Thymus (tissue), 11 donors: ENCODE measurements at regions not wholly inside any gene's neighbourhood (a gene's known extent, or its start where the extent isn't known, plus 50 kb on each side); places are given as distances from the start of the nearest gene placed in this dataset.
"Not testable (repeated sequence)": the region's sequence is repeated elsewhere in the genome, so short reads cannot be mapped to it uniquely, and the experiment has no call there.

Experiments
- DNase-seq, 9 donors: peaks; one replicate each; pipeline ENCODE4 v3.0.0-alpha.2; 2013; ENCODE audit warnings: low spot score in 9 of 9, low read depth in 6 of 9, missing footprints in 1 of 9
- H3K27ac ChIP-seq, 2 donors: one replicate each; pipeline ENCODE4 v1.5.1; 2013; ENCODE audit warnings: control low read depth in 1 of 2, low read depth in 1 of 2, low read length in 1 of 2, mild to moderate bottlenecking in 1 of 2, moderate library complexity in 1 of 2
- H3K27me3 ChIP-seq, 2 donors: one replicate each; pipeline ENCODE4 v1.5.1; 2013; ENCODE audit warnings: low read length in 1 of 2; ENCODE audit not compliant: control insufficient read depth in 2 of 2, insufficient read depth in 1 of 2
- H3K36me3 ChIP-seq, 2 donors: one replicate each; pipeline ENCODE4 v1.5.1; 2013; ENCODE audit warnings: low read length in 1 of 2, mild to moderate bottlenecking in 1 of 2, moderate library complexity in 1 of 2; ENCODE audit not compliant: control insufficient read depth in 2 of 2, insufficient read depth in 2 of 2
- H3K4me1 ChIP-seq, 2 donors: one replicate each; pipeline ENCODE4 v1.5.1; 2013; ENCODE audit warnings: low read length in 2 of 2; ENCODE audit not compliant: control insufficient read depth in 2 of 2, insufficient read depth in 2 of 2
- H3K4me3 ChIP-seq, 2 donors: one replicate each; pipeline ENCODE4 v1.5.1; 2013; ENCODE audit warnings: low read length in 2 of 2, control low read depth in 1 of 2, mild to moderate bottlenecking in 1 of 2
- H3K9me3 ChIP-seq, 2 donors: one replicate each; pipeline ENCODE4 v1.5.1; 2013; ENCODE audit warnings: low read length in 1 of 2, mild to moderate bottlenecking in 1 of 2; ENCODE audit not compliant: control insufficient read depth in 2 of 2, insufficient read depth in 1 of 2
- WGBS: extraction: QIAGEN DNeasy Blood & Tissue Kit; methylation state at CpG from one replicate; pipeline ENCODE4 v1.1.7; 2013; 5-methylcytosine and 5-hydroxymethylcytosine counted together
- donor health status: healthy.

DNA sequence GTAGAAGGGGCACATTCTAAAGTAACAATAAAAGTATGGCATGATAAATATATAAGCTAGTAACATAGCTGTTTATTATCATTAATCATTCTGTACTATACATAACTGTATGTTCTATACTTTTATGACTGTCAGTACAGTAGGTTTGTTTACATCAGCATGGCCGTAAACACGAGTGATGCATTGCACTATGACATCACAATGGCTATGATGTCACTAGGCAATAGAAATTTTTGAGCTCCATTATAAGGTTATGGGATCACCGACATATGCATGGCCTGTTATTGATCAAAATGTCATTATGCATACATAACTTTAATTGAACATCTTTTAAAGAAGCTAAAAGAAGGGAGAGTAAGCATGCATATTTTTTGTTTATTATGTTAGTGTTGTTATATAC is 200.1 kb upstream of the SHH start:
- no peak overlapping the region for H3K4me3 ChIP-seq
- WGBS = 98% methylated on average over 3 of the region's 3 CpGs
- H3K36me3 ChIP-seq = no peaks in the 10 kb centered on the region

DNA sequence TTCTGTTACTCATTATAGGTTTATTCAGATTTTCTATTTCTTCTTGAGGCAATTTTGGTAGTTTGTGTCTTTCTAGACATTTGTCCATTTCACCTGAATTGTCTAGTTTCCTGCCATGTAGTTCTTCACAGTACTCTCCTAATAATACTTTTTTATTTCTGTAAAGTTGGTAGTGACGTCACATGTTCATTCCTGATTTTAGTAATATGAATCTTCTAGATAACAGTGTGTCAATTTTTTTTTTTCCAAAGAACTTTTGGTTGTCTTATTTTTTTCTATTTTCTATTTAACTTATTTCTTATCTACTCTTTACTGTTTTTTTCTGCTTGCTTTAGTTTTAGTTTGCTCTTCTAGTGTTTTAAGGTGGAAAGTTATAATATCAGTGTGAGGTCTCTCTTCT is 197.3 kb upstream of the SHH start:
- Histone ChIP-seq H3K4me1 (no peaks in the 10 kb centered on the region), H3K9me3 (no peaks in the 10 kb centered on the region), H3K4me3 (no peak overlapping the region), H3K27ac (no peak overlapping the region), H3K27me3 (no peaks in the 10 kb centered on the region), H3K36me3 (no peaks in the 10 kb centered on the region)
- WGBS = 94% methylated on average over 1 of the region's 1 CpG
- no peak for DNase-seq

More for the DNA sequence above, 200.1 kb upstream of the SHH start:
- Histone ChIP-seq H3K27me3 (no peaks in the 10 kb centered on the region), H3K9me3 (no peaks in the 10 kb centered on the region), H3K27ac (no peak overlapping the region), H3K4me1 (no peaks in the 10 kb centered on the region)
- no peak for DNase-seq

DNA sequence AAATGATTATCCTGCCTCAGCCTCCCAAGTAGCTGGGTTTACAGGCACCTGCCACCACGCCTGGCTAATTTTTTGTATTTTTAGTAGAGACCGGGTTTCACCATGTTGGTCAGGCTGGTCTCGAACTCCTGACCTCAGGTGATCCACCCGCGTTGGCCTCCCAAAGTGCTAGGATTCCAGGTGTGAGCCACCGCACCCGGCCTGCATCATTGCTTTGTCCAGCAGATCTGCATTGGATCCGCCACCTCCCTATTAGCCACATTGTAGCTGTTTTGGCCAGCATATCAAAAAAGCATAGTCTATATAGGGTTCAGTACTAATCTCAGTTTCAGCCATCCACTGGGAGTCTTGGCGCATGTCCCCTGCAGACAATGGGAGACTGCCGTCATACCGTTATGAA is 194.6 kb upstream of the SHH start:
- DNase-seq, H3K27ac ChIP-seq: not testable (repeated sequence)

DNA sequence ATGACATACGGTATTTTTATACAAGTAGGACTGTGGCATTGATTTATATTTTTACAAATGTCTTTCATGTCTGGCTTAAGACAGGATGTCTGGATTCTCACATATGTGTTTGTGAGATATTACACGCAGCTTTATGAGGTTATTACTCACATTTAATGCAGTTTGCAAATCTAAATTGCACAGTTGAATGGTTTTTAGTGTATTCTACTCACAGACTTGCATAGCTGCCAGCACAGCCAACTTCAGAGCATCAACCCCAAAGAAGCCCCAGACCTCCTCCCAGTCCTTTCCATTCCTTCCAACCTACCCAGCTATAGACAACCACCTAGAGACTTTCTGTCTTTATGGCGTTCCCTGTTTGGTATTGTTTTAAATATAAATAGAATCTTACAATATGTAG is 193.8 kb upstream of the SHH start:
- Histone ChIP-seq H3K4me1 (peaks cover 0 to 5% of the 10 kb centered on the region in 2 donors), H3K36me3 (no peaks in the 10 kb centered on the region), H3K9me3 (no peaks in the 10 kb centered on the region), H3K27me3 (peaks cover 0 to 2% of the 10 kb centered on the region in 2 donors), H3K4me3 (no peak overlapping the region), H3K27ac (no peak overlapping the region)
- DNase-seq = no peak
- 91% methylated on average over 3 of the region's 3 CpGs for WGBS

More for the DNA sequence above, 194.6 kb upstream of the SHH start:
- H3K4me3 ChIP-seq, H3K9me3 ChIP-seq, H3K36me3 ChIP-seq, H3K4me1 ChIP-seq, H3K27me3 ChIP-seq: not testable (repeated sequence)
- WGBS = 97% methylated on average over 11 of the region's 11 CpGs

DNA sequence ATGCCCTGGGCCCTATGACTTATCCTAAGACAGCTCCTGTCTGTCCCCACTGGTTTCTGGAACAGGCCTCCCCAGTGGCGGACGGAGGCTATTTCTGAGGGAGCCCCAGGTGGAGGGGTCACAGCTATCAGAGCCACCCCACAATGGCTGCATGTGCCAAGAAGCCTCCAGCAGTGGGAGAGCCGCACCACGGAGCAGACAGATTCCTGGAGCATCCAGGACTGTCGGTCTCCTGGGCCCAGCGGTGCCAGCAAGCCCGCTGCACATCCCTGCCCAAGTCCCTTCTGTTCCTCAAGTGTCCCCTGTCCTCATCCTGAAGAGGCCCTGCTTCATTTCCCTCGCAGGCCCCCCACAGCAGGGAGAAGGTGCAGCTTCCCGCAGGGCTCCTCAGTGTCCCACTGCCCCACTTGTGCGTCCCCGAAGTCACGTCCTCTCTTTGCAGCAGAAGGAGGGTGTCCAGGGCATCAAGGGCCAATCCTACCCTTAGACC is 193.0 kb upstream of the SHH start:
- H3K4me1 ChIP-seq = peaks cover 0 to 5% of the 10 kb centered on the region in 2 donors
- H3K36me3 ChIP-seq = no peaks in the 10 kb centered on the region
- no peak for DNase-seq
- H3K4me3 ChIP-seq = no peak overlapping the region
- peaks cover 0 to 2% of the 10 kb centered on the region in 2 donors for H3K27me3 ChIP-seq
- 93% methylated on average over 12 of the region's 12 CpGs for WGBS
- H3K9me3 ChIP-seq = no peaks in the 10 kb centered on the region
- H3K27ac ChIP-seq = no peak overlapping the region

DNA sequence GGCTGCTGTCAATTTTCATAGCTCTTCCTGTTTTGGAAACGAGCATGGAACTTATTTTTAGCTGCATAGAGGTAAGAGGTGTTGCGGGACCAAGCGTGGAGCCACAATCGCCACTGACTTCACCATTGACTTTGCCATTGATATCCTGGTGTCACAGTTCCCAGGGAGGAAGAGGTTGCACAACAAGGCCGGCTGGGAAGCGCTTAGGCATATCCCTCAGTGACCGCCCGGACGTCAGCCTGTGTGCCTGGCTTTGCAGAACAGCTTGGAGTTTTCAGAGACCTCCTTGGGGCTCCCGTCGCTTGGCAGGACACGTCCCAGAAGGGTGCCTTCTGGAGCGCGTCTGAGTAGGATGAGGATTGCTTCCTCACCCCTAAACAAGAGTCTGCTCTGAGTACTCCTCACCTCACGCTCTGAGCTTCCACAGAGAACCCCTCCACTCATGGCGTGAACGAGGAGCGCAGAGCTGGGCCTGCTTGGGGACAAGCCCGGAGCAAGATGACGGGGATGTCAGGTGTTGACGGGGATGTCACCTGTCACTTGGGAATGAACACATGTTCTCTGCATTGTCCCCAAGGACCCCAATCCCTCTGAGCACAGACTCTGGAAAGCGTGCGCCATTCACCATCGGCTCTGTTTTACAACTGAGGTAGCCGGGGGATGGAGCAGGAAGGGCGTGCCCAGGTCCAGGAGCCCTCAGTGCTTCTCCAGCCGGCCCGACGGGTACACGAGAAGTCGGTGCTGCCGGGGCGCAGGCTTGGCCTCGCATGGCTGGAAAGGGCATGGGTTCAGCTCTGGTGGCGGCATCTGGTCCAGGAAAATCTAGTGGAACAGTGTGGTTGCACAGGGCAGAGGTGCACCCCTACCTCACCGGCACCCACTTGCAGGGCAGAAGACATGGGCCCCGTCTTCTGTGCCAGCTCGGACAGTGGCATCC is 192.3 kb upstream of the SHH start:
- WGBS = 89% methylated on average over 38 of the region's 38 CpGs

DNA sequence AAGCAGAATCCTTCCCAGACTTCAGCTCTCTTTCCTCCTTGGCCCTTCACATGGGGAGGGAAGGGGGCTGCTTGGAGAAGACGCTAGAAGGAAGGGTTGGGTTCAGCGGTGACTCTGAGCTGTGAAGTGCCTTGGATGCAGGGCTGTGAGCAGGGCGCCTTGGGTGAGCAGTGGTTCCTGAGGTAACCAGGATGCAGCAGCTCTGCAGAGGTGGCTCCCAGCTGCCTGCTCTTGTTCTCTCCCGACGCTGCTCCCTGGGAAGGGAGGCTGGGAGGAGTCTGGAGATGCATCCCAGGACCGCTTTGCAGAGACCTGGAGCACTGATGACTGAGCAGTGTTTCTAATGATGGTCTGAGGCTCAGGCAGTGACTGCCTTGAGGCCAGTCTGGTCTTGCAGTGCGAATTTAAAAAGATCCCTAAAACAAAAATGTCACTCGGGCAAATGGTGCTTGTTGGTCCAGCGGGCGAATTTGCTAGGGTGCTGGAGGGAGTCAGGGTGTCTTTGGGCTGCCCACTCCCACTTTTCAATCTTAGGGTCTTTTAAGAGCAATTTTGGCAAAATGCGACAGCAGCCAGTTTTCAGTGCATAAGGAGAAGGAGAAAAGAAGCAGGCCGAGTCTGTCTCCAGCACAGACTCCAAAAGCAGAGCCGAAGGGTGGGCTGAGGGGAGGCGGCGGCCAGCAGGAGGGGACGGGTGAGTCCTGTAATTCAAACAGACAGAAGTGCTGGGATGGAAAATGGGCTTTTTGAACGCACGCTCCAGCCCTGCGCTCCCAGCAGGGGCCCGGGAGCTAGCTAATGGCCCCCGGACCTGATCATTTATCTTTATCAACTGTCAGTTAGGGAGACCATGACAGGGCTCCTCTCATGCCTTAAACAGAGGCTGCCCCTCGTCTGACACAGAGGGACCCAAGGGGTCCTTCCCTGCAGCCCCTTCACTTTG is 191.2 kb upstream of the SHH start:
- no peak for DNase-seq
- WGBS = 92% methylated on average over 22 of the region's 22 CpGs
- peaks cover 0 to 4% of the 10 kb centered on the region in 2 donors for H3K9me3 ChIP-seq
- no peak overlapping the region for H3K27ac ChIP-seq
- no peaks in the 10 kb centered on the region for H3K36me3 ChIP-seq
- H3K4me3 ChIP-seq = no peak overlapping the region
- H3K4me1 ChIP-seq = peaks cover 0 to 5% of the 10 kb centered on the region in 2 donors
- peaks cover 0 to 2% of the 10 kb centered on the region in 2 donors for H3K27me3 ChIP-seq

More for the DNA sequence above, 192.3 kb upstream of the SHH start:
- Histone ChIP-seq H3K9me3 (no peaks in the 10 kb centered on the region), H3K4me1 (peaks cover 0 to 5% of the 10 kb centered on the region in 2 donors), H3K4me3 (no peak overlapping the region), H3K36me3 (no peaks in the 10 kb centered on the region), H3K27me3 (peaks cover 0 to 2% of the 10 kb centered on the region in 2 donors), H3K27ac (no peak overlapping the region)
- DNase-seq = no peak

DNA sequence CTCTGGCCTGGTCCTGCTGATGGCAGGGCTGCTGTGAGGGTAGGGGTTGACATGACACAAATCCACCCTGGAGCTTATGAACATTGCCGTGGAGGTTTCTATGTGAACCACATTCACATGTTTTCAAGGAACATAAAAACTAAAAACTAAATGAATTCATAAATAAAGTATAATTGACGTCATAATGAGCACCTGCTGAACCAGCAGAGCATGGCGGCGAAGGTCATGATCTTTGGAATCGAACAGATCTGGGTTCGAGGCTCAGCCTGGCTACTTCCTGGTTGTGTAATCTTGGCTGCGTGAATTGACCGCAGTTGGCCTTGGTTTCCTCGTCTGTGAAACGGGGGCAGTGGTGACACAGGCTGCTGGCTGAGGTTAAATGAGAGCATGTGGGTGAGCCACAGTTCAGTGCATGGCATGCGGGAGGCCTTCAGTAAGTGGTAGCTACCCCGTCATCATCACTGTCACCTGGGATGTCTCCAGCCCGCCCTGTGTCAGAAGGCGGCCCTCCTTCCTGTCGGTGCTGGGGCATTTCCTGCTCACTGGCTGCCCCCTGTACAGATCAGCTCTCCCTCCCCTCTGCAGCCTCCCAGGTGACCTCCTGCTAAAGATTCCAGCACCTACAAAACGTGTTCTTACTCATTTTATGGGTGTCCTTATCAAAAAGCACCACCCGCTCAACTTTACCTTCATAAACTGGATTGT is 190.3 kb upstream of the SHH start:
- no peak overlapping the region for H3K27ac ChIP-seq
- no peaks in the 10 kb centered on the region for H3K36me3 ChIP-seq
- H3K4me1 ChIP-seq = peaks cover under 1 to 14% of the 10 kb centered on the region in 2 donors
- WGBS = 91% methylated on average over 17 of the region's 17 CpGs
- no peak overlapping the region for H3K4me3 ChIP-seq
- no peak for DNase-seq
- H3K27me3 ChIP-seq = peaks cover 0 to 7% of the 10 kb centered on the region in 2 donors
- H3K9me3 ChIP-seq = peaks cover 0 to 4% of the 10 kb centered on the region in 2 donors
